Stimulated activated CD4-positive, alpha-beta T cell treated with anti-CD3 and anti-CD28 coated beads, Interleukin-12 subunit alpha, Interleukin-12 subunit beta, amount 100 ng/mL, for 4 hours (primary cell): ENCODE measurements at regions not wholly inside any gene's neighbourhood (a gene's known extent, or its start where the extent isn't known, plus 50 kb on each side); places are given as distances from the start of the nearest gene placed in this dataset.

Experiments
- DNase-seq: peaks from one replicate; pipeline ENCODE4 v3.0.0-alpha.2; 2020

- DNase-seq: no peak
These were observed 123.9 kb downstream of the BCOR start for GRCh38 chrX:39973810-39974209.

GRCh38 chrX:39974270-39974669, 123.5 kb downstream of the BCOR start:
- DNase-seq: no peak

- no peak for DNase-seq
These were observed 122.4 kb downstream of the BCOR start for GRCh38 chrX:39975101-39975925.

- DNase-seq: no peak
These were observed 115.8 kb downstream of the BCOR start for GRCh38 chrX:39981946-39982345.

- DNase-seq: no peak
These were observed 114.8 kb downstream of the BCOR start for GRCh38 chrX:39982948-39983347.

- no peak for DNase-seq
These were observed 114.0 kb downstream of the BCOR start for GRCh38 chrX:39983715-39984114.

- no peak for DNase-seq
These were observed 113.4 kb downstream of the BCOR start for GRCh38 chrX:39984191-39984956.

GRCh38 chrX:39985071-39985470, 112.7 kb downstream of the BCOR start:
- DNase-seq: no peak

- DNase-seq: no peak
These were observed 112.2 kb downstream of the BCOR start for GRCh38 chrX:39985551-39985950.

GRCh38 chrX:39988496-39988895, 109.3 kb downstream of the BCOR start:
- DNase-seq: no peak

- no peak for DNase-seq
These were observed 107.4 kb downstream of the BCOR start for GRCh38 chrX:39990388-39990787.

GRCh38 chrX:39992300-39992699, 105.5 kb downstream of the BCOR start:
- no peak for DNase-seq

- no peak for DNase-seq
These were observed 102.3 kb downstream of the BCOR start for GRCh38 chrX:39995457-39995856.

- no peak for DNase-seq
These were observed 101.2 kb downstream of the BCOR start for GRCh38 chrX:39996536-39996935.

- DNase-seq: no peak
These were observed 98.9 kb downstream of the BCOR start for GRCh38 chrX:39998636-39999406.
